ENCODE measurements at regions not wholly inside any gene's neighbourhood (a gene's known extent, or its start where the extent isn't known, plus 50 kb on each side); places are given as distances from the start of the nearest gene placed in this dataset.

GRCh38 chr7:117937049-117937752, 64.0 kb upstream of the CTTNBP2 start:
- Histone ChIP-seq H3K4me1 (ENCODE audit: control insufficient read depth in 2 of 2, insufficient read depth in 2 of 2, low read length in 2 of 2) (no peaks in the 10 kb centered on the region), H2AFZ (ENCODE audit: insufficient read depth, low read depth, low read length, poor library complexity, severe bottlenecking) (no peak overlapping the region), H4K20me1 (ENCODE audit: control insufficient read depth, insufficient read depth, low read length, poor library complexity, severe bottlenecking) (no peaks in the 10 kb centered on the region), H3K9me3 (ENCODE audit: control extremely low read depth in 1 of 3, control insufficient read depth in 2 of 3, insufficient read depth in 1 of 3, low read length in 2 of 3) (no peaks in the 10 kb centered on the region), H3K4me3 (ENCODE audit: control extremely low read depth in 1 of 5, extremely low read depth in 1 of 5, insufficient read depth in 1 of 5, low read depth in 2 of 5, low read length in 4 of 5) (no peak overlapping the region), H3K27ac (ENCODE audit: low read length in 2 of 2) (no peak overlapping the region), H3K4me2 (replicated peaks; ENCODE audit: low read depth, low read length, poor library complexity, severe bottlenecking) (no peak overlapping the region), H3K36me3 (replicated peaks in 1 of 2; ENCODE audit: control extremely low read depth in 1 of 2, control insufficient read depth in 1 of 2, extremely low read depth in 1 of 2, insufficient read depth in 2 of 2, low read length in 1 of 2) (no peaks in the 10 kb centered on the region), H3K79me2 (ENCODE audit: control insufficient read depth, insufficient read depth, low read length) (no peaks in the 10 kb centered on the region), H3K27me3 (replicated peaks in 1 of 4; ENCODE audit: control extremely low read depth in 1 of 4, control insufficient read depth in 3 of 4, insufficient read depth in 4 of 4, low read length in 3 of 4) (no peaks in the 10 kb centered on the region), H3K9ac (ENCODE audit: low read length) (no peak overlapping the region)
- Mint-ChIP-seq H3K4me1 (no peaks in the 10 kb centered on the region), H3K27me3 (peaks cover 4% of the 10 kb centered on the region), H3K9me3 (ENCODE audit: insufficient read depth) (no peaks in the 10 kb centered on the region), H3K27ac (no peak overlapping the region), H3K4me3 (no peak overlapping the region)
- TF ChIP-seq EZH2 (IDR thresholded peaks at IDR 0.05; ENCODE audit: borderline replicate concordance, insufficient read depth, low read depth, low read length, poor library complexity, severe bottlenecking) (no peak), CTCF (IDR thresholded peaks at IDR 0.05) (no peak)
- ATAC-seq (ENCODE audit: low read depth) = no peak
- 98% methylated on average over 4 of the region's 7 CpGs for WGBS (ENCODE audit: insufficient coverage)
- CTCF ChIA-PET = no interaction called here
- DNase-seq = no peak
- POLR2A ChIA-PET = no interaction called here
- intact Hi-C loops (cut with micrococcal nuclease) = no loop called here

GRCh38 chr7:117937753-117938483, 64.7 kb upstream of the CTTNBP2 start:
- no peaks in the 10 kb centered on the region for H3K9me3 Mint-ChIP-seq (ENCODE audit: insufficient read depth)
- H3K4me3 Mint-ChIP-seq = no peak overlapping the region
- 100% methylated on average over 1 of the region's 2 CpGs for whole genome bisulfite sequencing (ENCODE audit: insufficient coverage)
- ChIA-PET POLR2A (no interaction called here), CTCF (no interaction called here)
- no peaks in the 10 kb centered on the region for H3K27me3 ChIP-seq (replicated peaks in 1 of 4; ENCODE audit: control extremely low read depth in 1 of 4, control insufficient read depth in 3 of 4, insufficient read depth in 4 of 4, low read length in 3 of 4)
- H3K4me1 ChIP-seq (ENCODE audit: control insufficient read depth in 2 of 2, insufficient read depth in 2 of 2, low read length in 2 of 2) = no peaks in the 10 kb centered on the region
- H3K4me1 Mint-ChIP-seq = no peaks in the 10 kb centered on the region
- H3K9ac ChIP-seq (ENCODE audit: low read length) = no peak overlapping the region
- no peak overlapping the region for H3K4me2 ChIP-seq (replicated peaks; ENCODE audit: low read depth, low read length, poor library complexity, severe bottlenecking)
- intact Hi-C loops (cut with micrococcal nuclease) = no loop called here
- ATAC-seq (ENCODE audit: low read depth) (no peak), DNase-seq (no peak)
- no peaks in the 10 kb centered on the region for H3K9me3 ChIP-seq (ENCODE audit: control extremely low read depth in 1 of 3, control insufficient read depth in 2 of 3, insufficient read depth in 1 of 3, low read length in 2 of 3)
- TF ChIP-seq CTCF (IDR thresholded peaks at IDR 0.05) (no peak), EZH2 (IDR thresholded peaks at IDR 0.05; ENCODE audit: borderline replicate concordance, insufficient read depth, low read depth, low read length, poor library complexity, severe bottlenecking) (no peak)
- no peak overlapping the region for H3K4me3 ChIP-seq (ENCODE audit: control extremely low read depth in 1 of 5, extremely low read depth in 1 of 5, insufficient read depth in 1 of 5, low read depth in 2 of 5, low read length in 4 of 5)
- H3K79me2 ChIP-seq (ENCODE audit: control insufficient read depth, insufficient read depth, low read length) = no peaks in the 10 kb centered on the region
- H3K27ac ChIP-seq (ENCODE audit: low read length in 2 of 2) = no peak overlapping the region
- H2AFZ ChIP-seq (ENCODE audit: insufficient read depth, low read depth, low read length, poor library complexity, severe bottlenecking) = no peak overlapping the region
- no peaks in the 10 kb centered on the region for H4K20me1 ChIP-seq (ENCODE audit: control insufficient read depth, insufficient read depth, low read length, poor library complexity, severe bottlenecking)
- peaks cover 4% of the 10 kb centered on the region for H3K27me3 Mint-ChIP-seq
- no peaks in the 10 kb centered on the region for H3K36me3 ChIP-seq (replicated peaks in 1 of 2; ENCODE audit: control extremely low read depth in 1 of 2, control insufficient read depth in 1 of 2, extremely low read depth in 1 of 2, insufficient read depth in 2 of 2, low read length in 1 of 2)
- H3K27ac Mint-ChIP-seq = no peak overlapping the region

Measured in B cell (primary cell).